ENCODE measurements at regions not wholly inside any gene's neighbourhood (a gene's known extent, or its start where the extent isn't known, plus 50 kb on each side); places are given as distances from the start of the nearest gene placed in this dataset.

GRCh38 chr4:166277853-166278252 is 404.8 kb downstream of the TLL1 start:
- TF ChIP-seq CTCF (IDR thresholded peaks at IDR 0.05; ENCODE audit: low read depth, low read length, poor library complexity, severe bottlenecking) (no peak), EZH2phosphoT487 (IDR thresholded peaks at IDR 0.05; ENCODE audit: borderline replicate concordance, low read length) (no peak)
